ENCODE measurements at regions not wholly inside any gene's neighbourhood (a gene's known extent, or its start where the extent isn't known, plus 50 kb on each side); places are given as distances from the start of the nearest gene placed in this dataset.

- intact Hi-C loops (cut with DNase I; ENCODE audit: low total_unique reads) = no loop called here
- H3K4me3 ChIP-seq = no peak overlapping the region
Observed at GRCh38 chr7:153327683-153328082, 568.1 kb downstream of the ACTR3B start.

GRCh38 chr7:153331427-153331826 is 571.9 kb downstream of the ACTR3B start:
- Histone ChIP-seq H3K27me3 (no peaks in the 10 kb centered on the region), H3K9me3 (peaks cover 0 to 1% of the 10 kb centered on the region in 2 donors), H3K4me3 (no peak overlapping the region), H3K4me1 (no peaks in the 10 kb centered on the region), H3K36me3 (no peaks in the 10 kb centered on the region), H3K27ac (no peak overlapping the region)
- intact Hi-C loops (cut with DNase I; ENCODE audit: low total_unique reads) = no loop called here
- TF ChIP-seq POLR2AphosphoS5 (IDR thresholded peaks at IDR 0.05) (no peak), CTCF (IDR thresholded peaks at IDR 0.05) (no peak), POLR2A (IDR thresholded peaks at IDR 0.05) (no peak)
- no peak for DNase-seq (ENCODE audit: low spot score in 2 of 2)

More at GRCh38 chr7:153327683-153328082, 568.1 kb downstream of the ACTR3B start:
- DNase-seq (ENCODE audit: low spot score in 2 of 2) = no peak
- Histone ChIP-seq H3K9me3 (peaks cover 0 to 4% of the 10 kb centered on the region in 2 donors), H3K27ac (no peak overlapping the region), H3K36me3 (no peaks in the 10 kb centered on the region), H3K27me3 (no peaks in the 10 kb centered on the region), H3K4me1 (no peaks in the 10 kb centered on the region)
- TF ChIP-seq POLR2A (IDR thresholded peaks at IDR 0.05) = no peak
- TF ChIP-seq POLR2AphosphoS5 (IDR thresholded peaks at IDR 0.05) = no peak
- TF ChIP-seq CTCF (IDR thresholded peaks at IDR 0.05) = no peak

- no peak overlapping the region for H3K4me3 ChIP-seq
- DNase-seq (ENCODE audit: low spot score in 2 of 2) = no peak
- H3K9me3 ChIP-seq = no peaks in the 10 kb centered on the region
- intact Hi-C loops (cut with DNase I; ENCODE audit: low total_unique reads) = no loop called here
- TF ChIP-seq POLR2A (IDR thresholded peaks at IDR 0.05) = no peak
- no peak for TF ChIP-seq CTCF (IDR thresholded peaks at IDR 0.05)
- H3K36me3 ChIP-seq = no peaks in the 10 kb centered on the region
- no peak overlapping the region for H3K27ac ChIP-seq
- no peaks in the 10 kb centered on the region for H3K4me1 ChIP-seq
- H3K27me3 ChIP-seq = no peaks in the 10 kb centered on the region
Observed at GRCh38 chr7:153354071-153354470, 594.5 kb downstream of the ACTR3B start.

- Histone ChIP-seq H3K4me1 (no peaks in the 10 kb centered on the region), H3K9me3 (peaks cover 11 to 25% of the 10 kb centered on the region in 2 donors), H3K27me3 (no peaks in the 10 kb centered on the region), H3K4me3 (no peak overlapping the region), H3K27ac (no peak overlapping the region), H3K36me3 (no peaks in the 10 kb centered on the region)
- intact Hi-C loops (cut with DNase I; ENCODE audit: low total_unique reads) = no loop called here
- DNase-seq (ENCODE audit: low spot score in 2 of 2) = no peak
- TF ChIP-seq POLR2A (IDR thresholded peaks at IDR 0.05) (no peak), POLR2AphosphoS5 (IDR thresholded peaks at IDR 0.05) (no peak)
Observed at GRCh38 chr7:153370092-153370491, 610.5 kb downstream of the ACTR3B start.

GRCh38 chr7:153380636-153381035 is 621.1 kb downstream of the ACTR3B start:
- Histone ChIP-seq H3K27ac (no peak overlapping the region), H3K27me3 (no peaks in the 10 kb centered on the region), H3K4me3 (no peak overlapping the region), H3K36me3 (no peaks in the 10 kb centered on the region), H3K9me3 (no peaks in the 10 kb centered on the region), H3K4me1 (no peaks in the 10 kb centered on the region)
- TF ChIP-seq POLR2AphosphoS5 (IDR thresholded peaks at IDR 0.05) (no peak), CTCF (IDR thresholded peaks at IDR 0.05) (no peak), POLR2A (IDR thresholded peaks at IDR 0.05) (no peak)
- intact Hi-C loops (cut with DNase I; ENCODE audit: low total_unique reads) = no loop called here
- no peak for DNase-seq (ENCODE audit: low spot score in 2 of 2)
